Astrocyte of the cerebellum (primary cell): ENCODE measurements at regions not wholly inside any gene's neighbourhood (a gene's known extent, or its start where the extent isn't known, plus 50 kb on each side); places are given as distances from the start of the nearest gene placed in this dataset.

Experiments
- DNase-seq: peaks from one replicate; pipeline ENCODE4 v3.0.0-alpha.2; 2011; ENCODE audit warnings: low read depth
- H3K4me3 ChIP-seq: 2 replicates; pipeline ENCODE4 v1.5.1; 2011; ENCODE audit warnings: mild to moderate bottlenecking, low read depth, low read length, moderate library complexity
- CTCF ChIP-seq: IDR thresholded peaks from 2 replicates; pipeline ENCODE4 v1.5.1; 2012; ENCODE audit warnings: low read length, low read depth, moderate library complexity, mild to moderate bottlenecking; ENCODE audit errors: missing control alignments
- in situ Hi-C: cut with HindIII; loops from 2 replicates; pipeline ENCODE4 v1.10.0; 2017; ENCODE audit warnings: low sequenced_read_pairs

- no peak for DNase-seq
- in situ Hi-C loops = no loop called here
- no peak overlapping the region for H3K4me3 ChIP-seq
- no peak for TF ChIP-seq CTCF
Measured at GRCh38 chr5:18010053-18010452, 375.8 kb downstream of the TAF11L14 start.

- DNase-seq = no peak
- in situ Hi-C loops = no loop called here
- TF ChIP-seq CTCF = no peak
- H3K4me3 ChIP-seq = no peak overlapping the region
Measured at GRCh38 chr5:18018472-18018871, 384.2 kb downstream of the TAF11L14 start.

- in situ Hi-C loops = no loop called here
- no peak for TF ChIP-seq CTCF
- H3K4me3 ChIP-seq = no peak overlapping the region
- DNase-seq = no peak
Measured at GRCh38 chr5:18023275-18023674, 389.0 kb downstream of the TAF11L14 start.

- no peak overlapping the region for H3K4me3 ChIP-seq
- in situ Hi-C loops = no loop called here
- DNase-seq = no peak
- no peak for TF ChIP-seq CTCF
Measured at GRCh38 chr5:18023986-18024385, 389.7 kb downstream of the TAF11L14 start.

GRCh38 chr5:18024542-18024941 is 390.3 kb downstream of the TAF11L14 start:
- no peak for TF ChIP-seq CTCF
- in situ Hi-C loops = no loop called here
- H3K4me3 ChIP-seq = no peak overlapping the region
- no peak for DNase-seq

GRCh38 chr5:18027241-18027867 is 393.1 kb downstream of the TAF11L14 start:
- H3K4me3 ChIP-seq = no peak overlapping the region
- TF ChIP-seq CTCF = no peak
- DNase-seq = no peak
- in situ Hi-C loops = no loop called here
